H1 (cell line): ENCODE measurements at regions not wholly inside any gene's neighbourhood (a gene's known extent, or its start where the extent isn't known, plus 50 kb on each side); places are given as distances from the start of the nearest gene placed in this dataset.

ENCODE experiments used
- CHD7 ChIP-seq: fragments of 300-600 bp; sonication (generic); IDR thresholded peaks from 2 replicates; pipeline ENCODE4 v1.7.1; 2012; ENCODE audit warnings: low read length, moderate library complexity, mild to moderate bottlenecking, inconsistent platforms; ENCODE audit not compliant: insufficient replicate concordance
- RXRA ChIP-seq: IDR thresholded peaks from 2 replicates; pipeline ENCODE4 v1.6.1; 2011; ENCODE audit warnings: low read depth, mild to moderate bottlenecking, low read length, moderate library complexity; ENCODE audit not compliant: insufficient read depth
- SP1 ChIP-seq: IDR thresholded peaks from 2 replicates; pipeline ENCODE4 v1.6.1; 2011; ENCODE audit warnings: low read depth, low read length
- TAF1 ChIP-seq: IDR thresholded peaks from 2 replicates; pipeline ENCODE4 v1.6.1; 2011; ENCODE audit warnings: mild to moderate bottlenecking, low read depth, low read length

DNA sequence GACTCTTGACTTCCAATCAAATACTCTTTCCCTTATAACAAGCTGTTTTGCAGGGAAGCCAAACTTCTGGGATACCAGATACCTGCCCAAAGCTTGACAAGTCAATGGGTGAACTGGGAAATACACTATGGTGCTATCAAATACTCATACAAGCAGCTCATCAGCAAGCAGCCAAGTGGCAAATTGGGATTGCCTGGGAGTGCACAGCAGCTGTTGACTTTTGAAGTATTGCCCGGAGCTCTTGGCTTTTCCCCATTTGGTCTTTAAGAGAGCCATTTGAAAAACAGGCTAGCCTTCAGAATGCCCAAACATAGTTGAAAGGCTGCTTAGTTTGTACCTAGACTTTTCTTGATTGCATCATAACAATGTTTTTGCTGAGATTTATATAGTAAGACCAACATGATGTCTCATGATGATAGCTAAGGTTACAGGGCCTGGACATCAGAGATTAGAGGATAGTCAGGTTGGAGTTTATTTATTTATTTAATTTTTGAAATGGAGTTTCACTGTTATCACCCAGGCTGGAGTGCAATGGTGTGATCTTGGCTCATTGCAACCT is 210.1 kb upstream of the ZNF608 start (continued):
- no peak for TF ChIP-seq SP1
- no peak for TF ChIP-seq CHD7
- no peak for TF ChIP-seq TAF1
- TF ChIP-seq RXRA, result no peak
